ENCODE measurements at regions not wholly inside any gene's neighbourhood (a gene's known extent, or its start where the extent isn't known, plus 50 kb on each side); places are given as distances from the start of the nearest gene placed in this dataset.

- TF ChIP-seq POLR2A (IDR thresholded peaks at IDR 0.05; ENCODE audit: low read depth) (no peak), CTCF (IDR thresholded peaks at IDR 0.05) (no peak), EP300 (IDR thresholded peaks at IDR 0.05) (no peak)
These were observed 53.2 kb upstream of the MRTFB start for GRCh38 chr16:14017886-14018285.
